Endodermal cell (in vitro differentiated cells): ENCODE measurements at regions not wholly inside any gene's neighbourhood (a gene's known extent, or its start where the extent isn't known, plus 50 kb on each side); places are given as distances from the start of the nearest gene placed in this dataset.

ENCODE experiments used
- DNase-seq: peaks from one replicate; pipeline ENCODE4 v3.0.0-alpha.2; 2017
- H3K27ac ChIP-seq: 2 replicates; pipeline ENCODE4 v1.5.1; 2013; ENCODE audit warnings: mild to moderate bottlenecking, low read depth, low read length, moderate library complexity
- H3K27me3 ChIP-seq: 2 replicates; pipeline ENCODE4 v1.6.1; 2013; ENCODE audit warnings: mild to moderate bottlenecking, low read length, moderate library complexity; ENCODE audit not compliant: insufficient read depth, control insufficient read depth, poor library complexity, severe bottlenecking
- H3K36me3 ChIP-seq: 2 replicates; pipeline ENCODE4 v1.7.0; 2013; ENCODE audit warnings: mild to moderate bottlenecking, low read length, moderate library complexity; ENCODE audit not compliant: control insufficient read depth, insufficient read depth
- H3K4me1 ChIP-seq: one replicate; pipeline ENCODE4 v1.7.0; 2013; ENCODE audit warnings: low read length; ENCODE audit not compliant: control insufficient read depth, insufficient read depth
- H3K4me3 ChIP-seq: 2 replicates; pipeline ENCODE4 v1.5.1; 2013; ENCODE audit warnings: mild to moderate bottlenecking, low read length, moderate library complexity
- H3K9ac ChIP-seq: 2 replicates; pipeline ENCODE4 v1.6.1; 2013; ENCODE audit warnings: mild to moderate bottlenecking, low read length, moderate library complexity; ENCODE audit not compliant: poor library complexity, severe bottlenecking; ENCODE audit errors: extremely low read depth
- H3K9me3 ChIP-seq: 2 replicates; pipeline ENCODE4 v1.6.1; 2013; ENCODE audit warnings: mild to moderate bottlenecking, low read length, moderate library complexity; ENCODE audit not compliant: control insufficient read depth
- H3K27ac Mint-ChIP-seq: 2 replicates; pipeline ENCODE4 v1.8.0; 2020; ENCODE audit warnings: mixed read lengths
- H3K27me3 Mint-ChIP-seq: 2 replicates; pipeline ENCODE4 v1.8.0; 2021; ENCODE audit warnings: mild to moderate bottlenecking, mixed read lengths; ENCODE audit not compliant: insufficient read depth
- H3K36me3 Mint-ChIP-seq: 2 replicates; pipeline ENCODE4 v1.8.0; 2020; ENCODE audit warnings: low read depth, mixed read lengths
- H3K4me1 Mint-ChIP-seq: 2 replicates; pipeline ENCODE4 v1.8.0; 2020; ENCODE audit warnings: mixed read lengths
- H3K4me3 Mint-ChIP-seq: 2 replicates; pipeline ENCODE4 v1.8.0; 2020; ENCODE audit warnings: mild to moderate bottlenecking, moderate library complexity, mixed read lengths
- H3K9me3 Mint-ChIP-seq: 2 replicates; pipeline ENCODE4 v1.8.0; 2020; ENCODE audit warnings: mild to moderate bottlenecking, mixed read lengths
- WGBS, 2 experiments: methylation state at CpG; one replicate each; pipeline versions ENCODE4 v1.1.5 to v1.1.7; 2013; ENCODE audit warnings: missing lambda C conversion rate in 2 of 2, mixed read lengths in 1 of 2; ENCODE audit not compliant: insufficient coverage in 1 of 2, insufficient read length in 1 of 2; 5-methylcytosine and 5-hydroxymethylcytosine counted together
- TF ChIP-seq, protein P1 (sequence below): fragments of 200-600 bp; sonication (generic); conservative IDR thresholded peaks from 2 replicates; pipeline ENCODE4 v1.5.0; 2021; ENCODE audit warnings: antibody characterized with exemption, mild to moderate bottlenecking

- H3K36me3 Mint-ChIP-seq: no peaks in the 10 kb centered on the region
- Histone ChIP-seq H3K4me1 (no peaks in the 10 kb centered on the region), H3K4me3 (no peak overlapping the region), H3K9me3 (no peaks in the 10 kb centered on the region), H3K27ac (no peak overlapping the region), H3K9ac (no peak overlapping the region), H3K27me3 (no peaks in the 10 kb centered on the region), H3K36me3 (no peaks in the 10 kb centered on the region)
- TF ChIP-seq, protein P1, sequence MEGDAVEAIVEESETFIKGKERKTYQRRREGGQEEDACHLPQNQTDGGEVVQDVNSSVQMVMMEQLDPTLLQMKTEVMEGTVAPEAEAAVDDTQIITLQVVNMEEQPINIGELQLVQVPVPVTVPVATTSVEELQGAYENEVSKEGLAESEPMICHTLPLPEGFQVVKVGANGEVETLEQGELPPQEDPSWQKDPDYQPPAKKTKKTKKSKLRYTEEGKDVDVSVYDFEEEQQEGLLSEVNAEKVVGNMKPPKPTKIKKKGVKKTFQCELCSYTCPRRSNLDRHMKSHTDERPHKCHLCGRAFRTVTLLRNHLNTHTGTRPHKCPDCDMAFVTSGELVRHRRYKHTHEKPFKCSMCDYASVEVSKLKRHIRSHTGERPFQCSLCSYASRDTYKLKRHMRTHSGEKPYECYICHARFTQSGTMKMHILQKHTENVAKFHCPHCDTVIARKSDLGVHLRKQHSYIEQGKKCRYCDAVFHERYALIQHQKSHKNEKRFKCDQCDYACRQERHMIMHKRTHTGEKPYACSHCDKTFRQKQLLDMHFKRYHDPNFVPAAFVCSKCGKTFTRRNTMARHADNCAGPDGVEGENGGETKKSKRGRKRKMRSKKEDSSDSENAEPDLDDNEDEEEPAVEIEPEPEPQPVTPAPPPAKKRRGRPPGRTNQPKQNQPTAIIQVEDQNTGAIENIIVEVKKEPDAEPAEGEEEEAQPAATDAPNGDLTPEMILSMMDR: no peak
- H3K9me3 Mint-ChIP-seq: no peaks in the 10 kb centered on the region
- no peaks in the 10 kb centered on the region for H3K27me3 Mint-ChIP-seq
- H3K4me1 Mint-ChIP-seq: no peaks in the 10 kb centered on the region
- no peak for DNase-seq
- H3K4me3 Mint-ChIP-seq: no peak overlapping the region
- H3K27ac Mint-ChIP-seq: no peak overlapping the region
Measured at GRCh38 chr1:164967300-164967699, 389.2 kb downstream of the LMX1A start.

DNA sequence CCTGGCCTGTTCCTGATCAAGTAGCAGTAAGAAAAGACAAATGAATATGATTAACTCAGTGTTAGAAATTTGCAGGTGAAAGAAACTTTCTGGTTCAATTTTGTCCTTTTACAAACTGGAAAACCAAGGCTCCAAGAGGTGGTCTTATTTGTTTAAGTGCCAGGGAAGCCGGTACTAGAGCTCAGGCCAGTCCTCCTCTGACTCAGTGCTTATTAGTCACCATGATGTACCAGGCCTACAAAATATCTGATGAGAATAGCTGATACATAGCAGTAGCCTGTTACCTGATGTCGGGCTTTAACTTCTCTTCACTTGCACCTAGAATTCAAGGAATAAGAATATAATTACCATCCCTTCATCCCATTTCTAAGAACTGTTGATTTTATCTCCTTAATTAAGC is 394.8 kb downstream of the LMX1A start:
- WGBS, 2 experiments: 94 to 100% methylated on average over 2 of the region's 2 CpGs
- Histone ChIP-seq H3K9me3 (no peaks in the 10 kb centered on the region), H3K27ac (no peak overlapping the region), H3K9ac (no peak overlapping the region), H3K4me3 (no peak overlapping the region), H3K36me3 (no peaks in the 10 kb centered on the region), H3K27me3 (no peaks in the 10 kb centered on the region), H3K4me1 (no peaks in the 10 kb centered on the region)
- H3K4me1 Mint-ChIP-seq: no peaks in the 10 kb centered on the region
- no peaks in the 10 kb centered on the region for H3K9me3 Mint-ChIP-seq
- no peak overlapping the region for H3K27ac Mint-ChIP-seq
- TF ChIP-seq, protein P1: no peak
- H3K4me3 Mint-ChIP-seq: no peak overlapping the region
- no peaks in the 10 kb centered on the region for H3K27me3 Mint-ChIP-seq
- DNase-seq: no peak
- H3K36me3 Mint-ChIP-seq: no peaks in the 10 kb centered on the region

DNA sequence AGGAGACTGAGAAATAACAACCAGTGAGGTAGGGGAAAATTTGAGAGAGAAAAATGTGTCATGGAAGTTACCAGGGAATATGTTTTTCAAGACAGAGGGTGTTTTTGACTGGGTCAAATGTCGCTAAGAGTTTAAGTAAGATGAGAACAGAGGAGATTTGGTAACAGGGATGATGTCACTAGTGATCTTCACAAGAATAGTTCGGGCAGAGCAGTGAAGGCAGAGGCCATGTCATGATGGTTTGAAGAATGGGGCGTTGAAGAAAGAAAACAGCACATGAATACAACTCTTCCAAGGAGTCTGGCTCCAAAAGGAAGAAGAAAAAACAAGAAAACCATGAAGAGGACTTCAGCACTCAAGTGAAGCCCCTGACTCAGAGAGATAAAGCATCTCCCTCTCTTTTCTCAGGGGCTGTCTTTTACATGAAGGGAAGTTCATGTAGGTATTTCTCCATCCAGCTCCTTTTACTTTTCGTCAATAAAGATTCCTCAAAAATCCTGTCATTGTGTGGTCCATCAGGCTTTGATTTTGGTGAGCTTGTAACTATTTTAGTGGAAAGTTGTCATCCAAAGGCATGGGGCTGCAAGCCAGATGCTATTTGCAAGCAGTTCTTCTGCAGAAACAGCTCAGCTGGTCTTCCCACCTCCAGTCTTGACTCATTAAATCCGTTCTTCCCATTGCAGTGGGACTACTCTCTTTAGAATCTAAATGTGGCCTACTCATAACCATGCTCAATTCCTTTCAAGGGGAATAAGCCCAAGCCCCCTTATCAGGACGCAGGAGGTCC is 397.3 kb downstream of the LMX1A start:
- DNase-seq: no peak
- Mint-ChIP-seq H3K36me3 (no peaks in the 10 kb centered on the region), H3K27me3 (no peaks in the 10 kb centered on the region), H3K4me3 (no peak overlapping the region), H3K4me1 (no peaks in the 10 kb centered on the region), H3K9me3 (no peaks in the 10 kb centered on the region), H3K27ac (no peak overlapping the region)
- Histone ChIP-seq H3K36me3 (no peaks in the 10 kb centered on the region), H3K27me3 (no peaks in the 10 kb centered on the region), H3K4me1 (no peaks in the 10 kb centered on the region), H3K9ac (no peak overlapping the region), H3K27ac (no peak overlapping the region), H3K9me3 (no peaks in the 10 kb centered on the region), H3K4me3 (no peak overlapping the region)
- WGBS, 2 experiments: 90 to 93% methylated on average over 4 to 6 of the region's 6 CpGs
- TF ChIP-seq, protein P1: no peak
